Activated CD8-positive, alpha-beta T cell treated with anti-CD3 and anti-CD28 coated beads for 36 hours (primary cell): ENCODE measurements at regions not wholly inside any gene's neighbourhood (a gene's known extent, or its start where the extent isn't known, plus 50 kb on each side); places are given as distances from the start of the nearest gene placed in this dataset.

ENCODE experiments used
- ATAC-seq: fragments of 200-7000 bp; cut with Tn5 transposase; one replicate; pipeline ENCODE4 v1.10.0; 2021; ENCODE audit warnings: mild to moderate bottlenecking, moderate library complexity
- CTCF ChIA-PET: fragments of 350-600 bp; sonication (Branson Sonifier 250); formaldehyde crosslinking; loops from one replicate; lab custom pipeline; 2021; ENCODE audit warnings: antibody characterized with exemption; lab: Charles Lee
- POLR2A ChIA-PET: fragments of 350-600 bp; sonication (Branson Sonifier 250); formaldehyde crosslinking; loops from one replicate; lab custom pipeline; 2021; ENCODE audit warnings: antibody characterized with exemption; lab: Charles Lee
- DNase-seq: peaks from one replicate; pipeline ENCODE4 v3.0.0-alpha.2; 2020
- H3K27ac Mint-ChIP-seq: one replicate; pipeline ENCODE4 v1.8.0; 2021; ENCODE audit warnings: mild to moderate bottlenecking, mixed read lengths
- H3K27me3 Mint-ChIP-seq: one replicate; pipeline ENCODE4 v1.8.0; 2021; ENCODE audit warnings: mixed read lengths
- H3K36me3 Mint-ChIP-seq: one replicate; pipeline ENCODE4 v1.8.0; 2021; ENCODE audit warnings: low read depth, mixed read lengths
- H3K4me1 Mint-ChIP-seq: one replicate; pipeline ENCODE4 v1.8.0; 2021; ENCODE audit warnings: low read depth, mixed read lengths
- H3K4me3 Mint-ChIP-seq: one replicate; pipeline ENCODE4 v1.8.0; 2021; ENCODE audit warnings: mild to moderate bottlenecking, moderate library complexity, mixed read lengths
- H3K9me3 Mint-ChIP-seq: one replicate; pipeline ENCODE4 v1.8.0; 2021; ENCODE audit warnings: mixed read lengths
- intact Hi-C: fragments of 100-400 bp; cut with micrococcal nuclease; formaldehyde crosslinking; loops from one replicate; pipeline ENCODE4 v1.10.0; 2022
- TF ChIP-seq, protein P1 (sequence below): fragments of 200-600 bp; IDR thresholded peaks from one replicate; pipeline ENCODE4 v1.8.0; 2022; ENCODE audit warnings: antibody characterized with exemption, mild to moderate bottlenecking

GRCh38 chr12:74317078-74317601, 220.5 kb upstream of the ATXN7L3B start:
- CTCF ChIA-PET, result no interaction called here
- Mint-ChIP-seq H3K4me1 (no peaks in the 10 kb centered on the region), H3K27ac (no peak overlapping the region), H3K9me3 (peaks cover 2% of the 10 kb centered on the region), H3K36me3 (no peaks in the 10 kb centered on the region), H3K27me3 (no peaks in the 10 kb centered on the region), H3K4me3 (no peak overlapping the region)
- POLR2A ChIA-PET, result no interaction called here
- DNase-seq (no peak), ATAC-seq (no peak)
- TF ChIP-seq, protein P1, sequence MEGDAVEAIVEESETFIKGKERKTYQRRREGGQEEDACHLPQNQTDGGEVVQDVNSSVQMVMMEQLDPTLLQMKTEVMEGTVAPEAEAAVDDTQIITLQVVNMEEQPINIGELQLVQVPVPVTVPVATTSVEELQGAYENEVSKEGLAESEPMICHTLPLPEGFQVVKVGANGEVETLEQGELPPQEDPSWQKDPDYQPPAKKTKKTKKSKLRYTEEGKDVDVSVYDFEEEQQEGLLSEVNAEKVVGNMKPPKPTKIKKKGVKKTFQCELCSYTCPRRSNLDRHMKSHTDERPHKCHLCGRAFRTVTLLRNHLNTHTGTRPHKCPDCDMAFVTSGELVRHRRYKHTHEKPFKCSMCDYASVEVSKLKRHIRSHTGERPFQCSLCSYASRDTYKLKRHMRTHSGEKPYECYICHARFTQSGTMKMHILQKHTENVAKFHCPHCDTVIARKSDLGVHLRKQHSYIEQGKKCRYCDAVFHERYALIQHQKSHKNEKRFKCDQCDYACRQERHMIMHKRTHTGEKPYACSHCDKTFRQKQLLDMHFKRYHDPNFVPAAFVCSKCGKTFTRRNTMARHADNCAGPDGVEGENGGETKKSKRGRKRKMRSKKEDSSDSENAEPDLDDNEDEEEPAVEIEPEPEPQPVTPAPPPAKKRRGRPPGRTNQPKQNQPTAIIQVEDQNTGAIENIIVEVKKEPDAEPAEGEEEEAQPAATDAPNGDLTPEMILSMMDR, result no peak
- intact Hi-C loops, result no loop called here

- ChIA-PET POLR2A (no interaction called here), CTCF (no interaction called here)
- Mint-ChIP-seq H3K4me1 (no peaks in the 10 kb centered on the region), H3K36me3 (no peaks in the 10 kb centered on the region), H3K27ac (no peak overlapping the region), H3K27me3 (no peaks in the 10 kb centered on the region), H3K4me3 (no peak overlapping the region), H3K9me3 (peaks cover 2% of the 10 kb centered on the region)
- no peak for ATAC-seq
- intact Hi-C loops, result no loop called here
- TF ChIP-seq, protein P1, result no peak
- DNase-seq, result no peak
These were observed 219.9 kb upstream of the ATXN7L3B start for GRCh38 chr12:74317741-74318140.

DNA sequence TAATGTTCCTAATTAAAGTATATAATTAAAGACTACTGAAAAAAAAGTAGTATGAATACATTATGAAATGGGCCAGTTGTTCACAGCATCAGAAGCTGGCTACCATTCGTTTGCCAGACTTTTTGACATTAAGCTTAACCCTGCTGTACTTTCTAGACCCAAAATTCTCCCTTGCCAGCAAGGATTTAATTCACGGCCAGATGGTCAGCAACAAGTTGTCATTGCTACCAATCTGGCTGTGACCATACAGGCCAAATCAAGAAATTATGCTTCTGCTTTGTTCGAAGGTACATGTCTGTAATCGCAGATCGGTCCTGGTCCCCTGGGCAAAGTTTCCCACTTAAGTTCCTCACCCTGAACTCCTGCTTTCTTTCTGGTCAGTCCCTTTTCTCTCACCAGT, 217.7 kb upstream of the ATXN7L3B start:
- no peaks in the 10 kb centered on the region for H3K4me1 Mint-ChIP-seq
- DNase-seq (no peak), ATAC-seq (no peak)
- ChIA-PET POLR2A (no interaction called here), CTCF (no interaction called here)
- TF ChIP-seq, protein P1, result no peak
- H3K36me3 Mint-ChIP-seq, result no peaks in the 10 kb centered on the region
- H3K9me3 Mint-ChIP-seq, result peaks cover 2% of the 10 kb centered on the region
- H3K27me3 Mint-ChIP-seq, result no peaks in the 10 kb centered on the region
- no peak overlapping the region for H3K27ac Mint-ChIP-seq
- H3K4me3 Mint-ChIP-seq, result no peak overlapping the region
- intact Hi-C loops, result no loop called here

- no peak for DNase-seq
- Mint-ChIP-seq H3K27me3 (no peaks in the 10 kb centered on the region), H3K36me3 (no peaks in the 10 kb centered on the region), H3K4me3 (no peak overlapping the region), H3K27ac (no peak overlapping the region), H3K4me1 (no peaks in the 10 kb centered on the region), H3K9me3 (peaks cover 2% of the 10 kb centered on the region)
- intact Hi-C loops, result no loop called here
- POLR2A ChIA-PET, result no interaction called here
- CTCF ChIA-PET, result no interaction called here
- ATAC-seq, result no peak
- TF ChIP-seq, protein P1, result no peak
These were observed 216.3 kb upstream of the ATXN7L3B start for GRCh38 chr12:74321381-74321780.

- CTCF ChIA-PET, result no interaction called here
- Mint-ChIP-seq H3K36me3 (no peaks in the 10 kb centered on the region), H3K27me3 (no peaks in the 10 kb centered on the region), H3K9me3 (peaks cover 2% of the 10 kb centered on the region), H3K27ac (no peak overlapping the region), H3K4me3 (no peak overlapping the region), H3K4me1 (no peaks in the 10 kb centered on the region)
- TF ChIP-seq, protein P1, result no peak
- POLR2A ChIA-PET, result interaction anchor here (0.6 kb wide), 1 partner anchor 1456 kb away, joined by 3 read pairs; no protein-coding TSS in a partner anchor
- DNase-seq (no peak), ATAC-seq (no peak)
- intact Hi-C loops, result no loop called here
These were observed 214.8 kb upstream of the ATXN7L3B start for GRCh38 chr12:74322792-74323191.
